GM12878 (cell line): ENCODE measurements at regions not wholly inside any gene's neighbourhood (a gene's known extent, or its start where the extent isn't known, plus 50 kb on each side); places are given as distances from the start of the nearest gene placed in this dataset.

Source experiments
- ATAC-seq: fragments of 200-7000 bp; cut with Tn5 transposase; 3 replicates; pipeline ENCODE4 v1.9.1; 2020; ENCODE audit warnings: mild to moderate bottlenecking, moderate library complexity
- BruUV-seq: library from RNA; stranded (reverse); fragments of 400-500 nt; replicated peaks from 2 replicates; lab custom pipeline; 2021; lab: Mats Ljungman, UMichigan
- CTCF ChIA-PET: fragments of 300-600 bp; sonication (Branson Sonifier 250); formaldehyde crosslinking; extraction: SDS; loops from one replicate; lab custom pipeline; 2021; ENCODE audit warnings: inconsistent platforms; lab: Yijun Ruan, JAX
- POLR2A ChIA-PET: fragments of 350-600 bp; formaldehyde crosslinking; extraction: SDS; loops from one replicate; lab custom pipeline; 2021; ENCODE audit warnings: inconsistent platforms; lab: Charles Lee
- RAD21 ChIA-PET: fragments of 300-600 bp; sonication (Branson Sonifier 250); formaldehyde crosslinking; loops from one replicate; lab custom pipeline; 2023; ENCODE audit warnings: antibody characterized with exemption; ENCODE audit not compliant: unreplicated experiment; lab: Charles Lee
- SMC1A ChIA-PET: fragments of 300-600 bp; sonication (Branson Sonifier 250); formaldehyde crosslinking; loops from one replicate; lab custom pipeline; 2023; ENCODE audit not compliant: unreplicated experiment, uncharacterized antibody; lab: Charles Lee
- DNase-seq: peaks from one replicate; pipeline ENCODE4 v3.0.0-alpha.2; 2011; ENCODE audit warnings: low read depth, low spot score
- FAIRE-seq: peaks from 3 replicates; lab custom pipeline; 2011; peaks lifted over from hg19 to GRCh38; lab: Jason Lieb, UNC
- H2AFZ ChIP-seq: 2 replicates; pipeline ENCODE4 v1.6.0; 2011; ENCODE audit warnings: low read depth, low read length, control low read depth; ENCODE audit not compliant: control insufficient read depth
- H3K27ac ChIP-seq: 2 replicates; pipeline ENCODE4 v1.5.1; 2011; ENCODE audit warnings: control low read depth; ENCODE audit not compliant: control insufficient read depth, insufficient read depth
- H3K27me3 ChIP-seq, 2 experiments: replicated peaks in 1 of 2; 2 replicates each; pipeline versions ENCODE4 v1.6.0 to v1.6.1; 2011; ENCODE audit warnings: low read length in 1 of 2; ENCODE audit not compliant: control insufficient read depth in 2 of 2, insufficient read depth in 2 of 2
- H3K36me3 ChIP-seq, 2 experiments: 2 replicates each; pipeline ENCODE4 v1.5.1; 2011; ENCODE audit warnings: low read length in 1 of 2; ENCODE audit not compliant: control insufficient read depth in 2 of 2, insufficient read depth in 2 of 2
- H3K4me1 ChIP-seq: 2 replicates; pipeline ENCODE4 v1.6.1; 2011; ENCODE audit warnings: mild to moderate bottlenecking, low read length, moderate library complexity, mixed read lengths; ENCODE audit not compliant: control insufficient read depth, insufficient read depth
- H3K4me2 ChIP-seq: 2 replicates; pipeline ENCODE4 v1.6.0; 2011; ENCODE audit warnings: control low read depth; ENCODE audit not compliant: control insufficient read depth, insufficient read depth
- H3K4me3 ChIP-seq: fragments of 200-600 bp; sonication (generic); 2 replicates; pipeline ENCODE4 v1.5.1; 2016
- H3K79me2 ChIP-seq: 2 replicates; pipeline ENCODE4 v1.6.0; 2011; ENCODE audit warnings: low read length; ENCODE audit not compliant: control insufficient read depth, insufficient read depth
- H3K9ac ChIP-seq: 2 replicates; pipeline ENCODE4 v1.8.0; 2011; ENCODE audit warnings: low read length, control low read depth, mixed read lengths; ENCODE audit not compliant: control insufficient read depth, insufficient read depth
- H3K9me3 ChIP-seq: replicated peaks from 3 replicates; pipeline ENCODE4 v1.5.1; 2011; ENCODE audit warnings: mild to moderate bottlenecking, low read length; ENCODE audit not compliant: control insufficient read depth, insufficient read depth
- H4K20me1 ChIP-seq: 2 replicates; pipeline ENCODE4 v1.6.0; 2011; ENCODE audit not compliant: control insufficient read depth, insufficient read depth
- BMI1 ChIP-seq: fragments of 450-650 bp; IDR thresholded peaks from 2 replicates; pipeline ENCODE4 v1.6.1; 2016; ENCODE audit warnings: mild to moderate bottlenecking, moderate library complexity, borderline replicate concordance
- CREB1 ChIP-seq: IDR thresholded peaks from 2 replicates; pipeline ENCODE4 v1.6.1; 2012; ENCODE audit warnings: low read depth, mild to moderate bottlenecking, inconsistent platforms
- ESRRA ChIP-seq: IDR thresholded peaks from 2 replicates; pipeline ENCODE4 v1.6.1; 2012; ENCODE audit warnings: mild to moderate bottlenecking, low read length, improper control_type of control experiment
- HCFC1 ChIP-seq: fragments of 150-350 bp; IDR thresholded peaks from 2 replicates; pipeline ENCODE4 v1.6.1; 2014; ENCODE audit warnings: low read length
- JUND ChIP-seq: IDR thresholded peaks from 2 replicates; pipeline ENCODE4 v1.6.1; 2012; ENCODE audit warnings: low read depth, mild to moderate bottlenecking, low read length, improper control_type of control experiment, moderate library complexity
- MEF2A ChIP-seq: IDR thresholded peaks from 2 replicates; pipeline ENCODE4 v1.6.1; 2011; ENCODE audit warnings: low read depth, mild to moderate bottlenecking, low read length, moderate library complexity; ENCODE audit not compliant: insufficient read depth
- SMC3 ChIP-seq: IDR thresholded peaks from 2 replicates; pipeline ENCODE4 v1.6.1; 2011; ENCODE audit warnings: low read length, improper control_type of control experiment, borderline replicate concordance
- SRF ChIP-seq, 2 experiments: IDR thresholded peaks; 2 replicates each; pipeline ENCODE4 v1.6.1; 2011; ENCODE audit warnings: low read depth in 2 of 2, low read length in 2 of 2, mild to moderate bottlenecking in 1 of 2, moderate library complexity in 1 of 2
- TBL1XR1 ChIP-seq: IDR thresholded peaks from 2 replicates; pipeline ENCODE4 v1.6.1; 2012; ENCODE audit warnings: low read depth, low read length, improper control_type of control experiment
- ZNF592 ChIP-seq: fragments of 450-650 bp; IDR thresholded peaks from 2 replicates; pipeline ENCODE4 v1.6.1; 2017; ENCODE audit warnings: mild to moderate bottlenecking, moderate library complexity
- WGBS: methylation state at CpG from one replicate; pipeline ENCODE4 v1.1.6; 2016; ENCODE audit warnings: low lambda C conversion rate; ENCODE audit not compliant: insufficient replicate concordance, insufficient coverage; ENCODE audit errors: missing lambda C conversion rate; 5-methylcytosine and 5-hydroxymethylcytosine counted together
- in situ Hi-C: fragments of 300-500 bp; cut with MboI; formaldehyde crosslinking; loops from 9 replicates; pipeline ENCODE4 v1.14.3; 2018; ENCODE audit warnings: mixed read lengths
- intact Hi-C: fragments of 100-400 bp; cut with micrococcal nuclease; formaldehyde crosslinking; loops from one replicate; pipeline ENCODE4 v1.14.2; 2022; ENCODE audit not compliant: unreplicated experiment
- TF ChIP-seq, protein P1 (sequence below): fragments of 150-350 bp; IDR thresholded peaks from 2 replicates; pipeline ENCODE4 v1.6.1; 2016; ENCODE audit warnings: low read depth, low read length

DNA sequence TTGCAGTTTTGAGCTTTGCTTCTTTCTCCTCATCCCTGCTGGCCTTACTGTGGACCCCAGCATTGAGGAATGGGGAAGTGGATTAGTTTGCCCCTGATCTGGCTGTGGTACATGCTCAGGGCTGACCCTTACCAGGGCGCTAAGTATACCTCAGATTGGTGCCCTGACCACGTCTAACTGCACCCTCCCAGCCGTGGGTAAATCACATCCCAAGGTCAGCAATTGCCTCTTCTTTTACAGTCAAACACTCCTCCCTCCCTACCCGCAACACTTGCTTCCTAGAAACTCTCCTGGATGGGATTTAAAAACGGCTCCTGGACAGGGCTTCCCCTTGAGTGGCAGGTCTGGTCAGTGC lies 437.9 kb downstream of the NR2F2 start:
- ChIA-PET RAD21 (no interaction called here), CTCF (interaction anchor here (0.5 kb wide), 1 partner anchor 359 kb away, joined by 3 read pairs; no protein-coding TSS in a partner anchor), SMC1A (no interaction called here), POLR2A (no interaction called here)
- Histone ChIP-seq H3K4me3 (no peak overlapping the region), H3K36me3 (no peaks in the 10 kb centered on the region), H3K79me2 (no peaks in the 10 kb centered on the region), H3K27ac (no peak overlapping the region), H3K27me3 (no peaks in the 10 kb centered on the region; a peak in 1 of 4 replicates), H3K4me1 (no peaks in the 10 kb centered on the region), H2AFZ (no peak overlapping the region), H3K9me3 (no peaks in the 10 kb centered on the region), H3K9ac (no peak overlapping the region), H3K4me2 (no peak overlapping the region), H4K20me1 (no peaks in the 10 kb centered on the region)
- DNase-seq: no peak
- no TSS peak for BruUV-seq
- FAIRE-seq: no peak
- intact Hi-C loops: no loop called here
- no peak for TF ChIP-seq SMC3
- no peak for TF ChIP-seq CREB1
- no peak for TF ChIP-seq JUND
- TF ChIP-seq ESRRA: no peak
- TF ChIP-seq TBL1XR1: no peak
- TF ChIP-seq SRF (IDR thresholded peaks at IDR 0.05; ENCODE audit: low read depth in 2 of 2, low read length in 2 of 2): no peak
- TF ChIP-seq MEF2A: no peak
- TF ChIP-seq, protein P1, sequence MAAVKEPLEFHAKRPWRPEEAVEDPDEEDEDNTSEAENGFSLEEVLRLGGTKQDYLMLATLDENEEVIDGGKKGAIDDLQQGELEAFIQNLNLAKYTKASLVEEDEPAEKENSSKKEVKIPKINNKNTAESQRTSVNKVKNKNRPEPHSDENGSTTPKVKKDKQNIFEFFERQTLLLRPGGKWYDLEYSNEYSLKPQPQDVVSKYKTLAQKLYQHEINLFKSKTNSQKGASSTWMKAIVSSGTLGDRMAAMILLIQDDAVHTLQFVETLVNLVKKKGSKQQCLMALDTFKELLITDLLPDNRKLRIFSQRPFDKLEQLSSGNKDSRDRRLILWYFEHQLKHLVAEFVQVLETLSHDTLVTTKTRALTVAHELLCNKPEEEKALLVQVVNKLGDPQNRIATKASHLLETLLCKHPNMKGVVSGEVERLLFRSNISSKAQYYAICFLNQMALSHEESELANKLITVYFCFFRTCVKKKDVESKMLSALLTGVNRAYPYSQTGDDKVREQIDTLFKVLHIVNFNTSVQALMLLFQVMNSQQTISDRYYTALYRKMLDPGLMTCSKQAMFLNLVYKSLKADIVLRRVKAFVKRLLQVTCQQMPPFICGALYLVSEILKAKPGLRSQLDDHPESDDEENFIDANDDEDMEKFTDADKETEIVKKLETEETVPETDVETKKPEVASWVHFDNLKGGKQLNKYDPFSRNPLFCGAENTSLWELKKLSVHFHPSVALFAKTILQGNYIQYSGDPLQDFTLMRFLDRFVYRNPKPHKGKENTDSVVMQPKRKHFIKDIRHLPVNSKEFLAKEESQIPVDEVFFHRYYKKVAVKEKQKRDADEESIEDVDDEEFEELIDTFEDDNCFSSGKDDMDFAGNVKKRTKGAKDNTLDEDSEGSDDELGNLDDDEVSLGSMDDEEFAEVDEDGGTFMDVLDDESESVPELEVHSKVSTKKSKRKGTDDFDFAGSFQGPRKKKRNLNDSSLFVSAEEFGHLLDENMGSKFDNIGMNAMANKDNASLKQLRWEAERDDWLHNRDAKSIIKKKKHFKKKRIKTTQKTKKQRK: no peak
- no peak for TF ChIP-seq HCFC1
- no peak for TF ChIP-seq BMI1
- TF ChIP-seq ZNF592: no peak
- 4% methylated on average over 5 of the region's 5 CpGs for WGBS
- in situ Hi-C loops: no loop called here
- ATAC-seq: no peak
